ENCODE measurements at regions not wholly inside any gene's neighbourhood (a gene's known extent, or its start where the extent isn't known, plus 50 kb on each side); places are given as distances from the start of the nearest gene placed in this dataset.

GRCh38 chr2:60311524-60311923 is 241.9 kb downstream of the BCL11A start:
- in situ Hi-C loops (cut with HindIII; ENCODE audit: low pct_unique_long_range_greater_than_20kb, low sequenced_read_pairs), result no loop called here
- no peak for TF ChIP-seq JUND (IDR thresholded peaks at IDR 0.05; ENCODE audit: low read depth)
- DNase-seq (ENCODE audit: low read depth in 1 of 2, low spot score in 1 of 2), result no peak

GRCh38 chr2:60309941-60310660 is 243.4 kb downstream of the BCL11A start:
- no peak for TF ChIP-seq JUND (IDR thresholded peaks at IDR 0.05; ENCODE audit: low read depth)
- in situ Hi-C loops (cut with HindIII; ENCODE audit: low pct_unique_long_range_greater_than_20kb, low sequenced_read_pairs), result no loop called here
- DNase-seq (ENCODE audit: low read depth in 1 of 2, low spot score in 1 of 2), result no peak

- in situ Hi-C loops (cut with HindIII; ENCODE audit: low pct_unique_long_range_greater_than_20kb, low sequenced_read_pairs), result no loop called here
- TF ChIP-seq JUND (IDR thresholded peaks at IDR 0.05; ENCODE audit: low read depth), result no peak
- no peak for DNase-seq (ENCODE audit: low read depth in 1 of 2, low spot score in 1 of 2)
These were observed 244.1 kb downstream of the BCL11A start for GRCh38 chr2:60309336-60309735.

GRCh38 chr2:60306267-60306861 is 247.1 kb downstream of the BCL11A start:
- no peak for DNase-seq (ENCODE audit: low read depth in 1 of 2, low spot score in 1 of 2)
- TF ChIP-seq JUND (IDR thresholded peaks at IDR 0.05; ENCODE audit: low read depth), result no peak
- in situ Hi-C loops (cut with HindIII; ENCODE audit: low pct_unique_long_range_greater_than_20kb, low sequenced_read_pairs), result no loop called here

DNA sequence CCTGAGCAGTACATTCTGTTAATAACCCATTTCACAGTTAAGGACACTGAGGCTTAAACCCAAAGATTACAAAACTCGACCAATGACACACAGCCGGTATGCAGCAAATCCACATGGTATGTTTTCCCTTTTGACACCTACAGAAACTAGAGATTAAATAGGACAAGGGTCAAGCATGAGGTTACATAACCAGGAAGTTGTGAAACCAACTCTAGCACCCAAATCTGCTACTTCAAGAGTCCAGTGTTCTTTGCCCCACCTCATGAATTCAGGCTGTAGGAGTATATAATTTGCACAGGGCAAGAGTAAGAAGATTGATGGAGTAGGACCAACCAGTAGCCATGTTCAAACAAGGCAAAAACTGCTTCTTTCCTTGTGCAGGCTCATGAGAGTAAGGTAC is 249.8 kb downstream of the BCL11A start:
- TF ChIP-seq JUND (IDR thresholded peaks at IDR 0.05; ENCODE audit: low read depth), result no peak
- no peak for DNase-seq (ENCODE audit: low read depth in 1 of 2, low spot score in 1 of 2)
- in situ Hi-C loops (cut with HindIII; ENCODE audit: low pct_unique_long_range_greater_than_20kb, low sequenced_read_pairs), result no loop called here

GRCh38 chr2:60302377-60303126 is 250.9 kb downstream of the BCL11A start:
- no peak for TF ChIP-seq JUND (IDR thresholded peaks at IDR 0.05; ENCODE audit: low read depth)
- no peak for DNase-seq (ENCODE audit: low read depth in 1 of 2, low spot score in 1 of 2)
- in situ Hi-C loops (cut with HindIII; ENCODE audit: low pct_unique_long_range_greater_than_20kb, low sequenced_read_pairs), result no loop called here

- in situ Hi-C loops (cut with HindIII; ENCODE audit: low pct_unique_long_range_greater_than_20kb, low sequenced_read_pairs), result no loop called here
- no peak for TF ChIP-seq JUND (IDR thresholded peaks at IDR 0.05; ENCODE audit: low read depth)
- no peak for DNase-seq (ENCODE audit: low read depth in 1 of 2, low spot score in 1 of 2)
These were observed 251.7 kb downstream of the BCL11A start for GRCh38 chr2:60301726-60302125.

GRCh38 chr2:60299179-60299578 is 254.3 kb downstream of the BCL11A start:
- no peak for TF ChIP-seq JUND (IDR thresholded peaks at IDR 0.05; ENCODE audit: low read depth)
- in situ Hi-C loops (cut with HindIII; ENCODE audit: low pct_unique_long_range_greater_than_20kb, low sequenced_read_pairs), result no loop called here
- DNase-seq (ENCODE audit: low read depth in 1 of 2, low spot score in 1 of 2), result no peak

DNA sequence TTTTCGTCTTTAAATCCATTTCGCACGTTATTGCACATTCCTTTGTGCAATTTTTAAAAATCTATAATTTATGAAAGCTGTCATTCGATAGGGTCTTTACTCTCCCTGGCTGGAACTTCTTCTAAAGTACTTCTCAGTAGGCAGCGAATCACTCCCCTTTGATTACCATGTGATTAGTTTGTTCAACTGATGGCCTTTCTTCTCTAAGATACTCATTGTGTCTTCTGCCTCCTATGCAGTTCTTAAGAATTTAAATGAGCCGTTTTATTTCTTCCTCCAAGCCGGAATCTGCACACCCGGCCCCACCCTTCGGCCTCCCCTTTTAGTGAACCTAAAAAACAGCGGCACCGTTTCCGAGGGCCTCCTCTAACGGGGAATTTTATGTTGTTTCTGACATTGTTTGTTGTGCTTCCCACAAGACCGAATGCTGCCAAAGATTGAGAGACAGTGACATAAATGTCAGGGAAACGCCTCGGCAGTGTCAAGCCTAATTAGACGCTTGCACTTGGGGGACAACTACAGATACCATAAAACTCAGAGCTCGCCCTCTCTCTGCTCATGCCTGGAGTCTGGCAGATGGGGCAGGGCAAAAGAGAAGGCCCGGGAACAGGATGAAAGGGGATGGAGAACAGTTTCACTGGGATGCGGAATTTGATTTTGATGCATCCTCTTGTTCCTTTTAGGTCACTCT is 255.3 kb downstream of the BCL11A start:
- DNase-seq (ENCODE audit: low read depth in 1 of 2, low spot score in 1 of 2), result no peak
- in situ Hi-C loops (cut with HindIII; ENCODE audit: low pct_unique_long_range_greater_than_20kb, low sequenced_read_pairs), result no loop called here
- no peak for TF ChIP-seq JUND (IDR thresholded peaks at IDR 0.05; ENCODE audit: low read depth)

GRCh38 chr2:60297296-60298005 is 256.0 kb downstream of the BCL11A start:
- TF ChIP-seq JUND (IDR thresholded peaks at IDR 0.05; ENCODE audit: low read depth), result no peak
- in situ Hi-C loops (cut with HindIII; ENCODE audit: low pct_unique_long_range_greater_than_20kb, low sequenced_read_pairs), result no loop called here
- no peak for DNase-seq (ENCODE audit: low read depth in 1 of 2, low spot score in 1 of 2)

GRCh38 chr2:60296219-60296955 is 257.1 kb downstream of the BCL11A start:
- no peak for DNase-seq (ENCODE audit: low read depth in 1 of 2, low spot score in 1 of 2)
- no peak for TF ChIP-seq JUND (IDR thresholded peaks at IDR 0.05; ENCODE audit: low read depth)
- in situ Hi-C loops (cut with HindIII; ENCODE audit: low pct_unique_long_range_greater_than_20kb, low sequenced_read_pairs), result no loop called here

GRCh38 chr2:60295636-60295962 is 257.9 kb downstream of the BCL11A start:
- in situ Hi-C loops (cut with HindIII; ENCODE audit: low pct_unique_long_range_greater_than_20kb, low sequenced_read_pairs), result no loop called here
- no peak for DNase-seq (ENCODE audit: low read depth in 1 of 2, low spot score in 1 of 2)
- no peak for TF ChIP-seq JUND (IDR thresholded peaks at IDR 0.05; ENCODE audit: low read depth)
